ENCODE measurements at regions not wholly inside any gene's neighbourhood (a gene's known extent, or its start where the extent isn't known, plus 50 kb on each side); places are given as distances from the start of the nearest gene placed in this dataset.
"Not testable (repeated sequence)": the region's sequence is repeated elsewhere in the genome, so short reads cannot be mapped to it uniquely, and the experiment has no call there.

- H3K27ac Mint-ChIP-seq: no peak overlapping the region
- TF ChIP-seq CTCF (IDR thresholded peaks at IDR 0.05; ENCODE audit: unreplicated experiment in 3 of 3): no peak
- H3K4me3 Mint-ChIP-seq: no peak overlapping the region
These were observed 645.8 kb upstream of the TBL1XR1 start for GRCh38 chr3:177842743-177843734.

GRCh38 chr3:177852001-177852807 is 654.9 kb upstream of the TBL1XR1 start:
- no peak for TF ChIP-seq CTCF (IDR thresholded peaks at IDR 0.05; ENCODE audit: unreplicated experiment in 3 of 3)
- no peak overlapping the region for H3K4me3 Mint-ChIP-seq
- H3K27me3 Mint-ChIP-seq (ENCODE audit: low read depth): no peaks in the 10 kb centered on the region
- H3K27ac Mint-ChIP-seq: peak overlapping the region in 1 of 3 experiments; percentile 63
- H3K4me1 Mint-ChIP-seq: no peaks in the 10 kb centered on the region
- peaks cover 7% of the 10 kb centered on the region for H3K36me3 Mint-ChIP-seq (ENCODE audit: low read depth)
- H3K9me3 Mint-ChIP-seq: peaks cover 6% of the 10 kb centered on the region

More at GRCh38 chr3:177842743-177843734, 645.8 kb upstream of the TBL1XR1 start:
- Mint-ChIP-seq H3K36me3 (ENCODE audit: low read depth) (no peaks in the 10 kb centered on the region), H3K27me3 (ENCODE audit: low read depth) (no peaks in the 10 kb centered on the region), H3K4me1 (no peaks in the 10 kb centered on the region), H3K9me3 (no peaks in the 10 kb centered on the region)

GRCh38 chr3:177855021-177855420 is 657.7 kb upstream of the TBL1XR1 start:
- Mint-ChIP-seq H3K27me3 (ENCODE audit: low read depth) (no peaks in the 10 kb centered on the region), H3K36me3 (ENCODE audit: low read depth) (peaks cover 18% of the 10 kb centered on the region), H3K27ac (no peak overlapping the region)

GRCh38 chr3:177860184-177860583 is 662.9 kb upstream of the TBL1XR1 start:
- peaks cover 54% of the 10 kb centered on the region for H3K9me3 Mint-ChIP-seq
- TF ChIP-seq CTCF (IDR thresholded peaks at IDR 0.05; ENCODE audit: unreplicated experiment in 3 of 3): no peak
- no peak overlapping the region for H3K4me3 Mint-ChIP-seq
- peaks cover 4% of the 10 kb centered on the region for H3K27me3 Mint-ChIP-seq (ENCODE audit: low read depth)
- H3K36me3 Mint-ChIP-seq (ENCODE audit: low read depth): peaks cover 21% of the 10 kb centered on the region
- H3K4me1 Mint-ChIP-seq: no peaks in the 10 kb centered on the region
- H3K27ac Mint-ChIP-seq: no peak overlapping the region

More at GRCh38 chr3:177855021-177855420, 657.7 kb upstream of the TBL1XR1 start:
- H3K4me1 Mint-ChIP-seq: no peaks in the 10 kb centered on the region
- no peak for TF ChIP-seq CTCF (IDR thresholded peaks at IDR 0.05; ENCODE audit: unreplicated experiment in 3 of 3)
- H3K9me3 Mint-ChIP-seq: peaks cover 29% of the 10 kb centered on the region
- H3K4me3 Mint-ChIP-seq: no peak overlapping the region

GRCh38 chr3:177862962-177863491 is 665.7 kb upstream of the TBL1XR1 start:
- Mint-ChIP-seq H3K27me3 (ENCODE audit: low read depth) (peaks cover 4% of the 10 kb centered on the region), H3K4me3 (no peak overlapping the region), H3K9me3 (peaks cover 54% of the 10 kb centered on the region), H3K27ac (no peak overlapping the region), H3K4me1 (no peaks in the 10 kb centered on the region), H3K36me3 (ENCODE audit: low read depth) (peaks cover 7% of the 10 kb centered on the region)
- TF ChIP-seq CTCF (IDR thresholded peaks at IDR 0.05; ENCODE audit: unreplicated experiment in 3 of 3): no peak

GRCh38 chr3:177871267-177871666 is 665.0 kb upstream of the KCNMB2 start:
- not testable (repeated sequence) for H3K4me1 Mint-ChIP-seq; H3K4me3 Mint-ChIP-seq; H3K27ac Mint-ChIP-seq; H3K27me3 Mint-ChIP-seq (ENCODE audit: low read depth)
- Mint-ChIP-seq H3K36me3 (ENCODE audit: low read depth) (peaks cover 21% of the 10 kb centered on the region), H3K9me3 (peaks cover 35% of the 10 kb centered on the region)

All from nephron (organoid).